Transverse colon (tissue), 3 donors: ENCODE measurements at regions not wholly inside any gene's neighbourhood (a gene's known extent, or its start where the extent isn't known, plus 50 kb on each side); places are given as distances from the start of the nearest gene placed in this dataset.

ENCODE experiments used
- CTCF ChIP-seq, 5 experiments: fragments of 200-600 bp in 3 of 5; fragments of 450-650 bp in 2 of 5; sonication (generic) in 3 of 5; IDR thresholded peaks; 1 replicate in 2 of 5; 2 replicates in 3 of 5; pipeline ENCODE4 v1.5.1; 2016 to 2017; ENCODE audit warnings: antibody characterized with exemption in 5 of 5, inconsistent platforms in 3 of 5, mild to moderate bottlenecking in 2 of 5, moderate library complexity in 1 of 5
- POLR2A ChIP-seq: fragments of 450-650 bp; IDR thresholded peaks from one replicate; pipeline ENCODE4 v1.6.1; 2016; ENCODE audit warnings: antibody characterized with exemption, mild to moderate bottlenecking, moderate library complexity

GRCh38 chr11:110777775-110778174 lies 65.5 kb upstream of the ARHGAP20 start:
- no peak for TF ChIP-seq POLR2A
- TF ChIP-seq CTCF (IDR thresholded peaks at IDR 0.05): no peak
